HG02870 (cell line): ENCODE measurements at regions not wholly inside any gene's neighbourhood (a gene's known extent, or its start where the extent isn't known, plus 50 kb on each side); places are given as distances from the start of the nearest gene placed in this dataset.

Experiments used
- ATAC-seq: cut with Tn5 transposase; IDR thresholded peaks from one replicate; pipeline ENCODE4 v1.9.1; 2021; ENCODE audit warnings: mild to moderate bottlenecking, moderate library complexity; ENCODE audit not compliant: unreplicated experiment

DNA sequence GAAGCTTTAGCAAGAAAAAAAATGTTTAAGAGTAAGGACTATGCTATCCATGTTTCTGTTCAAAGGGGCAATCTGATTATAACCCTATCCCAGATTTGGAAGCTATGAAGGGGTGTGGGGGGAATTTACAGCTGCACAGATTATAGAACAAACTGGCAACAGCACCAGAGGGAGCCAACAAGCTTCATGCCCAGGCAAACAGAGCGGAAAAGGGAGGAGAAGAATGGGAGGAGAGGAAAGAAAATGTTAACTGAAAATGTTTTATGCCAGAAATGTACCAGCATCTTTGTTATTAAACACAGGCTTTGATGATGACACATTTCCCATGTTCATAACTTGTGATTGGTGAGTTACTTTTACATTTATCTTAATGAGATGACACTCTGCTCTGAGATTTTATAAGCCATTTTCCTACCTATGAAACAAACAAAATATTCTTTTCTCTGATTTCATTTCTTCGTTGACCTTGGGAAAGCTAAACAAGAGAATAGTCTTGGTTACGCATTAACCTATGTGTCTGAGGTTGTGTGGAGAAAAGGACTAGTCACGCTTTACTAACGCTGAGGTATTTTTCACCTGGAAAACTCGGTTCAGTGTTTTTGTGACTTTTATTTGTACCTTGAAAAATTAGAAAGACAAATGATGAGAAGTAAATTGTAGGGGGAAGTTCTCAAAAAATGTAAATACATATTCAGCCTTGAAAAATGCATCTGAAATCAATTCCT is 235.8 kb upstream of the MIR17HG start:
- no peak for ATAC-seq

DNA sequence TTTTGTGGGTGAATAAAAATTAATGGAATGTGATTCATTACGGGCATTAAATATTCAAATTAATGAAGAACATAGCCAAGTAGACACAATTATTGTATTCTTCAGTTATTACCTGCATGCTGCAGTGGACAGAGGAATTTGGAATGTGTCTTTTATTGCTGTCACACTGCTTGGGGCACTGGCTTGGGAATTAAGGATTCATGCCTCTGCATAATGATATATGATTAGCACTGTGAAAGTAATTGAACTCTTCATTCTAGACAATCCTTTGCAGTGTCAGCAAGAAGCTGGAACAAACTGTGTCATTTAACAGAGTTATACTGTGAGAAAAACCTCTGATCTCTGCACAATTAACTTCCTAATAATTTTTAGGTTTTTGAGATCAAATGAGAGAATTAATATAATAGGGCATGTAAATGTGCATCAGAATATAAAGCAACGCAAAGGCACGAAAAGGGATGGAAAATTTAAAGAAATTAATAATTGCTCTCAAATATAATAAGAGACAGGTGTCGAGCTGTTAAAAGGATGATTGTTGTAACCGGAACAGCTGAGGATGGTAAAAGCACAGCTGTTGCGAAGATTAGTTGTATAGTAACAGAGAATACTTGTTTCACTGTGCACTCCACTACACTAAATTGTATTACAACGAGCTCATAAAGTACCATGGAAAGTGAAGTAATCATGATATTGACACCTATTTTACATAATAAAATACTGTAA is 235.1 kb upstream of the MIR17HG start:
- no peak for ATAC-seq

DNA sequence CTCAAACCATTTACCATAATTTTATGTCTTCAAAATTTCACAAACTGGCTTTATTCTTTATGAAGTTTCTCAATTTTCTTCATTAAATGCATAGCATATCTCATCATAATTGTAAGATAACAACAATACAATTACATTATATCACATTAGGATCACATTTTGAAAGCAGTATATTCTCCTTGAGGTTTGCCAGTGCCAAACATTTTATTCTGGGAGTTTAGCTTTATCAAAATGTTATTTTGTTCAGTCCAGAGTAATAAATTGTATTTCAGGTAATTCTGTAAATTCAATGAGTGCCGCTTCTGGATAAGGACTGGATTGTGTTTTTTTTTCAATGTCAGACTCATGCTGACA is 234.6 kb upstream of the MIR17HG start:
- no peak for ATAC-seq

DNA sequence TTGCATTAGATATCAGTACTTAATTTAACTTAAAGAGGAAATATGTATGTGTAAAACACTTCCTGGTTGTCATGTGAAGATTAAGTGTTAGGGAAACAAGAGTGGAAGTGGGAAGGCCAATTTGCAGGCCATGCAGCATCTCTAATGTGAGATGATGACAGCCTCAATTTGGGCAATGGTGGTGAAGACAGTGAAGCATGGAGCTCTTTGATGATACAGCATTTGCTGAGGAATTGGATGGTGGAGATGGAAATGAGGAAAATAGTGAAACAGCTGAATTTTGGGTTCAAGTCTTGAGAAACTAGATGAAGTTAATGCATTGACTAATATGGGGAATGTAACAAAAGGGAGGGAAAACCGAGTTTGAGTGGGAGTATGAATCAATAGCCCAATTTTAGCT is 231.7 kb upstream of the MIR17HG start:
- ATAC-seq = no peak

GRCh38 chr13:91117351-91117750 is 230.1 kb upstream of the MIR17HG start:
- no peak for ATAC-seq

DNA sequence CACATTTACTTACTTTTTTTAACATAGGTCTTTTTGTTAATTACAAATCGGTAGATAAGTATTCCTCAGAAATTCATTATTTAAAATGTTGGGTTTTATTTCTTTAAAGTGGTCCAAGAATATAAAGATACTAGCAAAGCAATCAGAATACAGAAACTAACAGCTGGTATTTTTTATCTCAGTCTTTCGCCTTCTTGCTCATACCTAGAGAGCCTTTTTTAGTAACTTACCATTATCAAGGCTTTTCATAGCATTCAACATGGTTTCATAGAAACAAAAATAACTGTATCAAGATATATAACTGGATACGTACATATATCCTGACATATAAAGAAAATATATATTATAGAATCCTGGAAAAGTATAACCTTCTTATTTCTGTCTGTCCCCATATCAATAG is 227.8 kb upstream of the MIR17HG start:
- ATAC-seq = peak; percentile 74

- no peak for ATAC-seq
These were observed 224.7 kb upstream of the MIR17HG start for GRCh38 chr13:91122766-91123165.

DNA sequence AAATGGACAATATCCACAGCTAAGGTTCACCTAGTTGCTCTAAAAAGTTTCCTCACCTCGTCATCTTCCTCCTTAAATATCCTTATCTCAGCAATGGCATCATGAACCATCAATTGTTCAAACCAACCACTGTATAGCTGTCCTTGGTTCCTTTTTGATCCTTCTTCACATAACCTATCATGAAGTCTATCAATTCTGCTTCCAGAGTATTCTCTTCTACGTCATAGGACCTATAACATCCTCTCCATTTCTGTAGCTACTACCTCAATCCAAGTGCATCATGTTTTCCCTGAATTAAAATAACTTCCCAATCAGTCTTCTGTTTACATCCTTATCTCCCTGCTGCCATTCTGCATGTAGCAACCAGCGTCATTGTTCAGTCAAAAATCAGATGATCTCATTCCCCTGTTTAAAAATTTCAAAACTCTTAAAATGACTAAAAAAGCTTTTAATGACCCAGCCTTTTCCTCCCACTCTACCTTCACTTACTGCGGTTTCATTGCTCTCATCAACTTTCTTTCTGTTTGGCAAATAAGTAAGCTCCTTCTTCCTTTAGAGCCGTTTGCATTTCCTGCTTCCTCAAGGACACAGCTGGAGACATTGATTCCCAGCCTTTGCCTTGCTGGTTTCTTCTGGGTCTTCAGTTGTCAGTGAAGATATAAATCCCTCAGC is 223.9 kb upstream of the MIR17HG start:
- peak; percentile 52 for ATAC-seq

GRCh38 chr13:91126806-91127205 is 220.7 kb upstream of the MIR17HG start:
- ATAC-seq = no peak

- no peak for ATAC-seq
These were observed 219.5 kb upstream of the MIR17HG start for GRCh38 chr13:91127995-91128394.

- no peak for ATAC-seq
These were observed 215.1 kb upstream of the MIR17HG start for GRCh38 chr13:91132381-91132780.

DNA sequence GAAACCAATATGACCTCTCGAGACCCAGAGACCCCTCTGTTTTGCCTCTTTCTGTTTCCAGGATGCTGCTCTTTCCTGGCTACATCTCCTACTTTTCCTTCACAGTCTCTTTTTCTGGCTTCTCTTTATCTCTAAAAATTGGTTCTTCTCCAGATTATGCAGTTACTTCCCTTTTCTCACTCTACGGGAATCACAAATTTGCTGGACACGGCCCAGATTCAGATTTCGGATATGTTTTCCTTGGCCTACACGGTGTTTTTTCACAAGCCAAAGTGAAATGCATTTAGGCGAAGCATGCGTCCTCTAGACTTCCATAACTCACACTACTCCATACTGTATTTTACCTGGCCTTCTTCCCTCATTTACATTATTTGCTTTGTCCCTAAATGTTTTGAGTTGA is 214.7 kb upstream of the MIR17HG start:
- ATAC-seq = no peak

DNA sequence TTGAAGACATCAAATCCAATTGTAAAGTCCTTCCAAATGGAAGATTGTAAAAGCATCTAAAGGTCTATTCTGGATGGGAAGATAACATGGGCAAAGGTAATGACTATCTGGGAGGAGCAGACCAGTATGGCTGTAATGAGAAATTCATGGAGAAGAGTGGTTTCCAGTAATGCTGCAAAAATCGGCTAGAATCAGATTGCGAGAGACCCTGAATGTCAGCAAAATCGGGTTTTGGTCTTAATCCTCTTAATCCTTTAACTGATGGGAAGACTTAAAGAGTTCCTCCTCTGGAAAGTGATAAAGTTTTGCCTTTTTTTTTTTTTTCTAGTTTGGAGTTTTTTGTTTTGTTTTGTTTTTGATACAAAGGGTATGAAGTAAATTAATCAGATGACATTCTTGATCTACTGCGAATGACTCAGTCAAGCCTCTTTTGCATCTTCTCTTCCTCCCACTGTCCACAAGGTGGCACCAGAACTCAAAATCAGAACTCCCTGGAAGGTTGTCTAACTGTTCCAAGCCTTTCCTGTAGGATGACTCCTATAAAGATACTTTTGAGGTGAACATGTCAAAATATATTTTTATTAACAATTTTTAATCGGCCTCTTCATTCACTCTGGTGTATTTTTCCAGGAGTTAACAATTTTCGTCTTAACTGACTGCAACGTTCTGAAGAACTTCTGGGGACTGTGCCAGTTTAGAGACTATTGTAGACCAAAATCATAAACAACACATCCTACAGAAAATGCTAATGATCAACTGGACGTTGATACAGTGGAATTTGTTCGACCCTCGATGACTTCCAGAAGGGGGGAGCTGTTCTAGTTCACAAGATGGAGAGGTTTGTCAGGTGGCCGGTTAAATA is 213.3 kb upstream of the MIR17HG start:
- peak; percentile 78 for ATAC-seq

DNA sequence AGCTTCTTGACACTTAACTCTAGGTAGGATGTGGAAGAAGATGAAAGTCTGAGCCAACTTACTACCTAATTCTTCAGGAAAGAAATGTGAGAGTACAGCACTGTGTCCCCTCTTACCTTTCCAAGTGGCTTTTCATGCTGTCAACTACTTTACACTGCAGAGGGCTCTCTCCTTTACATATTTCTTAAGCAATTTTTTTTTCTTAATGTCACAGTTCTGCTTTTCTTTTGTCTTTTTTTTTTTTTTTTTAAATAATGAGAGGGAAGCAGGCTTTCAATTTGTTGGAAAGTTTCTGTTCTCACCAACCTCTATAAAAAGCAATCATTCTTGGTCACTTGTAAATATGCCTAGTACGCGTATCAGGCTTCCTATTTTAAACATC is 212.7 kb upstream of the MIR17HG start:
- ATAC-seq = peak; percentile 23

DNA sequence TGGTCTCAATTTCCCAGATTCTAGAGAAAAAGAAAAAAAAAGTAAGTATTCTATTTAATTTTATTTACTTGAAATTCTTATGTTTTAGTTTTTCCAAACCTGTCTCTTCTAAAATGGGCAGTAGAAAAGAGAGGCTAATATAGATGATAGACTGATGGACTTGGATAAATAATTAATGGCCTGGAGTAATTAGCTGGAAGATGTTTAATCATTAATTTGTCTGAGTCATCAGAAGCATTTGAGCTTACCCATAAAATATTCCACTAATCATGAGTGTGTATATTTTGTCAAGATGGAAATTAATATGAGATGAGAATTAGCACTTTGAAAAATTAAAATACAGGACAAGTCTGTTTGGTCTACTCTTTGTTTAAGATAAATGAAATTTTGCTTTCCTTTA is 212.1 kb upstream of the MIR17HG start:
- ATAC-seq = no peak

DNA sequence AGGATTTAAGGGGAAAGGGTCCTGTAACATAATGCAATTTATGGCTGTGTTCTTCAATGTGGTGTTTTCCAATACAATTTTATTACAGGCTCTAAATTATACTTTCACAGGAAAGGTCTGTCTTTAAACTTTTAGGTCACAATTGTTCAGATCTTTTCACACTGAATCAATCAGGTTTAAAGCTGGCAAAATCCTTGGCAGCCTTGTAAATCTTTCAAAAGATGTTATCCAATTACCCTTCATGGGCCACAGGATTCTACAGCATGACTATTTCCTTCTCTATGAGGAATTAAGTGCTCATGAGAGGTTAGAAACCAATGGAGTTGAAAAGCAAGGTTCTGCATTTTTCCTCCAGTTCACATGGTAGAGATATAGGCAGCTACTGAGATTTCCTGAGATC is 211.5 kb upstream of the MIR17HG start:
- ATAC-seq = no peak

- ATAC-seq = no peak
These were observed 210.7 kb upstream of the MIR17HG start for GRCh38 chr13:91136806-91137205.

- ATAC-seq = no peak
These were observed 208.3 kb upstream of the MIR17HG start for GRCh38 chr13:91139232-91139631.

DNA sequence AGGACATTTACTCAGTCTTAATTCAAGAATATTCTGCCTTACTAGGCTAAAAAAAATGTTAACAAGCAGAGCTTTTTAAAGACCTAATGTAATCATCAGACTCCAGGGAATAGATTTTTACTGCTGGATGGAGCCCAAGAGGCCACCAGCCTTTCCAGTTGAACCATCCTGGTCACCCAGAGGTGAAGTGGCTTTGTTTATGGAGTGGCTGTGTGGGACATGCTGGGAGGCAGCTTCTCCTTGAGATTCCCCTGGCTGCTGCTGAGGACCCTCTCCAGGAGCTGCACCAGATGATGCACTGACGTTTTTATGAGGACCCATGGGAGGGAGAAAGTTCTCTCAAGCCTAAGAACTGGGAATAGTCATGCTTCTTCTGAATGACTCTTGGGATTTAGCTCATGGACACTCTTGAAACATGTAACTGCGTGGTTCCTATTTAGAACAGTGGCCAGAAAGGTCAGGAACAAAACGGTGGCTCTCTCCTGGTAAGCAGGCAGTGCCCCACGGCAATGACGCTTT is 205.9 kb upstream of the MIR17HG start:
- no peak for ATAC-seq

- no peak for ATAC-seq
These were observed 204.9 kb upstream of the MIR17HG start for GRCh38 chr13:91142572-91142971.

DNA sequence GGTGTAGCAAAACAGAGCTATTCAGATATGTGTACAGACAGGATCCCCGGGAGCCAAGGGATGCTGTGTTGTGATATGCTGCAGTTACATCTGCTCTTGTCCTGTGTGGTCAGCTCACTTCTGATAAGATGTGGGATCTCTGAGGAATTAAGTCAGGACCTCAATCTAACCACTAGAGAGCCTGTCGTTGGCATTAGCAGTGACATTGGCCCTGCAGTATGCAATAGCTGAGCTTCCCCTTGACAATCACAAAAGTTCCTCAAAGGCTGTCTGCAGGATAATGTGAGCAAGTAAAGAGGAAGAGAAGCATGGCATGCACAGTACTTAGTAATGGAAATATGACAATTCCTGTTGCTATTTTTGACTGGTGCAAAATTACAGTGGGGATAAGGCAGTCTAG is 203.4 kb upstream of the MIR17HG start:
- ATAC-seq = no peak
